Activated naive CD4-positive, alpha-beta T cell treated with anti-CD3 and anti-CD28 coated beads, Interleukin-2, amount 10 ng/mL, durations not matched to agents 7 days and 5 days (primary cell): ENCODE measurements at regions not wholly inside any gene's neighbourhood (a gene's known extent, or its start where the extent isn't known, plus 50 kb on each side); places are given as distances from the start of the nearest gene placed in this dataset.

Source experiments
- CTCF ChIA-PET: fragments of 350-600 bp; sonication (Branson Sonifier 250); formaldehyde crosslinking; loops from one replicate; lab custom pipeline; 2021; ENCODE audit warnings: antibody characterized with exemption; lab: Charles Lee
- DNase-seq: peaks from one replicate; pipeline ENCODE4 v3.0.0-alpha.2; 2020
- H3K27ac Mint-ChIP-seq: one replicate; pipeline ENCODE4 v1.8.0; 2021; ENCODE audit warnings: mild to moderate bottlenecking, moderate library complexity, mixed read lengths
- H3K27me3 Mint-ChIP-seq: one replicate; pipeline ENCODE4 v1.8.0; 2021; ENCODE audit warnings: mild to moderate bottlenecking, mixed read lengths
- H3K36me3 Mint-ChIP-seq: one replicate; pipeline ENCODE4 v1.8.0; 2021; ENCODE audit warnings: mixed read lengths
- H3K4me1 Mint-ChIP-seq: one replicate; pipeline ENCODE4 v1.8.0; 2021; ENCODE audit warnings: mixed read lengths
- H3K4me3 Mint-ChIP-seq: one replicate; pipeline ENCODE4 v1.8.0; 2021; ENCODE audit warnings: mild to moderate bottlenecking, moderate library complexity, mixed read lengths
- H3K9me3 Mint-ChIP-seq: one replicate; pipeline ENCODE4 v1.8.0; 2021; ENCODE audit warnings: mixed read lengths

DNA sequence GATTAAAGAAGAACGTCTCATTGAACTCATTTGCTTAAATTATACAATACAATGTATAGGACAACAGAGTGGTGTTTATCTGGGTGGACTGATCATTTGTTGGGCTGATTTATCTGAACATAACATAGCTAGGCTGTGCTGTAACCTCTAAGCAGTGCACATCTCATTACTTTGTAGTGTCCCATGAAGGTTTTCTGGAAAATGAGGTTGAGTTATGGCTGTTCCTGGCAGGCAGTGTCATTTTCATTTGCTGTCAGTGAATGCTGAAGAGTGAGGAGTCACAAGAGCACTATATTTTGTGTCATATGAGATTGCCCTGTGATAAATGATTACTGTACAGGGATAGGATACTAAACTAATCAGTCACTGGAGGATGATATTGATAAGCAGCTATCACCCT, 340.2 kb downstream of the HS3ST3B1 start:
- no peak overlapping the region for H3K4me3 Mint-ChIP-seq
- no peaks in the 10 kb centered on the region for H3K36me3 Mint-ChIP-seq
- no peaks in the 10 kb centered on the region for H3K27me3 Mint-ChIP-seq
- CTCF ChIA-PET = no interaction called here
- no peaks in the 10 kb centered on the region for H3K4me1 Mint-ChIP-seq
- H3K9me3 Mint-ChIP-seq = peaks cover under 1% of the 10 kb centered on the region
- no peak overlapping the region for H3K27ac Mint-ChIP-seq
- DNase-seq = no peak

DNA sequence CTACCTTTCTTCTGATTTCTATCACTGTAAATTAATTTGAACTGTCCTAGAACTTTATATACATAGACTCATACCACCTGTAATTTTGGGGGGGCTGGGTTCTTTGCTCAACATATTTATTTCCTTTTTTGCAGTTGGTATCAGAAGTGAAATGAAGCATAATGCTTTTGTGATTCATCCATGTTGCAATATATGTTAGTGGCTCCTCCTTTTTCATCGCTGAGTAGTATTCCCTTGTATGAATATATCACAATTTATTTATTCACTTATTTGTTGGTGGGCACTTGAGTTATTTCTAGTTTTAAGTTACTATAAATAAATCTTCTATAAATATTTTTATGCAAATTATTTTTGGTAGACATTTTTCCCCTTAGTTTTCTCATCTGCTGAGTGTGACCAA, 336.4 kb downstream of the HS3ST3B1 start:
- Mint-ChIP-seq H3K9me3 (no peaks in the 10 kb centered on the region), H3K4me1 (no peaks in the 10 kb centered on the region), H3K4me3 (no peak overlapping the region), H3K27me3 (no peaks in the 10 kb centered on the region), H3K27ac (no peak overlapping the region), H3K36me3 (no peaks in the 10 kb centered on the region)
- no peak for DNase-seq
- CTCF ChIA-PET = no interaction called here

DNA sequence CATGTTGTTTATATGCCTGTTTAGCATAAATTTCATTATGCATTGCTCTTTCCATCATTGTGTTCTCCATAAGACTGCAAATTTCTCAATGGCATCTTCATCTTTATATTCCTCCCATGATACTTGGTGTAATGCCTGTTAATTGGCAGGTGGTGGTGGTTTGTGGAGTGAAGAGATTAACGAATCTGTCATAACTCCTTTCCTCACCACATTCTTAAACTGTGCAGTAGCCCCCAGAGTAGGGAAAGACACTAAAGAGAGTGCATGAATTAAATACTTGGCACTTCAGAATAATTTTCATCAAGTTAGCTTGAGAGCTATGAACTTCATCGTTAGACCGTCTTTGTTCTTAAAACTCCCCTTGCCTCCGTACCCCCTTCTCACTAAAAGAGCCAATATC, 329.7 kb downstream of the HS3ST3B1 start:
- Mint-ChIP-seq H3K4me3 (no peak overlapping the region), H3K4me1 (no peaks in the 10 kb centered on the region), H3K36me3 (no peaks in the 10 kb centered on the region), H3K27me3 (no peaks in the 10 kb centered on the region), H3K27ac (no peak overlapping the region), H3K9me3 (peaks cover 6% of the 10 kb centered on the region)
- CTCF ChIA-PET = no interaction called here
- no peak for DNase-seq

DNA sequence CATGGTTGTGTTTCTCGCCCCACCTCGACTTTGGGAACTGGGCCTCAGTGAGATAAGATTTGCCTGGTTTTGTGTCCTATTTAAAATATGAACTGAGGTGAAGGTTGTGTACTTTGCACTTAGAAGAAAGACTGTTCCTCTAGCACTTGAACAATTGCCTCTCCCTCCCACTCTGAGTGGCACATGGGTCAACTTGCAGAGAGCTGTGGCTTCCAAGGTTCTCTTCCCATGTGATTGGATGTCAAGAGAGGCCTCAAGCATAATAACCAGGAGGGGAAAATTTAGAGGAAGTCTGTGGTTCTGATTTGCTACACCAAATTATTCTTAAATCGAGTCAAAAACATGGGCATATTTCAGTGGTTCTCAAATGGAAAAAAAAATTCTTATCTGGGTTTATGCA, 329.2 kb downstream of the HS3ST3B1 start:
- no peak overlapping the region for H3K4me3 Mint-ChIP-seq
- no peak overlapping the region for H3K27ac Mint-ChIP-seq
- no peaks in the 10 kb centered on the region for H3K27me3 Mint-ChIP-seq
- DNase-seq = no peak
- H3K36me3 Mint-ChIP-seq = no peaks in the 10 kb centered on the region
- peaks cover 6% of the 10 kb centered on the region for H3K9me3 Mint-ChIP-seq
- no peaks in the 10 kb centered on the region for H3K4me1 Mint-ChIP-seq
- CTCF ChIA-PET = no interaction called here

DNA sequence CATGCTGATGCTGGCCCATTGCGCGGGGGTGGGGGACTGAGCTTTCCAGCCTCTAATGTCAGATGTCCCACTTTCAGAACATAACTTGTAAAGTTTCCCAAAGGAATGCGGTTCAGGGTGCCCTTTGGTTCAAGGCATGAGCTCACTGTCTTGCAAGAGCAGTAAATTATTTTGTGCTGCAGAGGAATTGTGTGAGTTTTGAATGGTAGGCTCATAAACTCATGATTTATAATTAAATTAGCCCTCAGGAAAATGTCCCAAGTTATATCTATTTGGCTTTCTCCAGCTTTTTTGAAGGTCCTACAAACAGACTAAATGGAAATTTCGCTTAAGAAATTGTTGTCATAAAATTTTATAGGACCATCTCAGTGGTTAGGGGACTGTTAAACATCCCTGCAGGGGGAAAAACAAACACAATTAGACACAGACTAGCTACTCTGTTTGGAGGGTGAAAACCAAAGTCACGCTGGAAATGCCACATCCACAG, 321.8 kb downstream of the HS3ST3B1 start:
- Mint-ChIP-seq H3K27ac (no peak overlapping the region), H3K9me3 (peaks cover 2% of the 10 kb centered on the region), H3K27me3 (no peaks in the 10 kb centered on the region), H3K4me1 (no peaks in the 10 kb centered on the region), H3K4me3 (no peak overlapping the region), H3K36me3 (no peaks in the 10 kb centered on the region)
- CTCF ChIA-PET = interaction anchor here (0.6 kb wide), 1 partner anchor 263 kb away, joined by 3 read pairs; no protein-coding TSS in a partner anchor
- DNase-seq = no peak

GRCh38 chr17:14621826-14622614, 321.1 kb downstream of the HS3ST3B1 start:
- no peak overlapping the region for H3K4me3 Mint-ChIP-seq
- no peaks in the 10 kb centered on the region for H3K27me3 Mint-ChIP-seq
- H3K36me3 Mint-ChIP-seq = no peaks in the 10 kb centered on the region
- no peak for DNase-seq
- no peak overlapping the region for H3K27ac Mint-ChIP-seq
- H3K4me1 Mint-ChIP-seq = no peaks in the 10 kb centered on the region
- CTCF ChIA-PET = no interaction called here
- H3K9me3 Mint-ChIP-seq = no peaks in the 10 kb centered on the region

GRCh38 chr17:14619821-14620220, 318.9 kb downstream of the HS3ST3B1 start:
- Mint-ChIP-seq H3K36me3 (no peaks in the 10 kb centered on the region), H3K27ac (no peak overlapping the region), H3K9me3 (no peaks in the 10 kb centered on the region), H3K27me3 (no peaks in the 10 kb centered on the region), H3K4me1 (no peaks in the 10 kb centered on the region), H3K4me3 (no peak overlapping the region)
- no peak for DNase-seq
- CTCF ChIA-PET = no interaction called here

DNA sequence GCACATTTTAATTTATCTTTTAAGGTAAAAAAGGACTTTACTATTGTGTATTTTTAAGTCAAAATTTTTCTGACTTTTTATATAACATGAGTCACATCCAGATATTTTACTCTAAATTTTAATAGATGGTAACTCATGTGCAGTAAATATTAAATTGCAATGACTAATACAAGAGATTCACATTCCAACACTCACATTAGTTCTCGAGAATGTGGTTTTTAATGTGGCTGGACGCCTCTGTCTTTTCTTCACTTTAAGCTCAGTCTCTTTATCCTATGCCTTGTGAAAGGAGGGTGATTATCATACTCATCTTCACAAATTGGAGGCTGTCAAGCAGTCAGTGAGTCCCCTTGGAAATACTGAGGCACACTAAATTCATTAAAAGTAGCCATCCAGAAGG, 315.6 kb downstream of the HS3ST3B1 start:
- Mint-ChIP-seq H3K4me1 (no peaks in the 10 kb centered on the region), H3K4me3 (no peak overlapping the region), H3K27ac (no peak overlapping the region), H3K9me3 (peaks cover 4% of the 10 kb centered on the region), H3K36me3 (no peaks in the 10 kb centered on the region), H3K27me3 (no peaks in the 10 kb centered on the region)
- DNase-seq = no peak
- CTCF ChIA-PET = no interaction called here

- no peaks in the 10 kb centered on the region for H3K27me3 Mint-ChIP-seq
- H3K4me3 Mint-ChIP-seq = no peak overlapping the region
- H3K36me3 Mint-ChIP-seq = no peaks in the 10 kb centered on the region
- H3K4me1 Mint-ChIP-seq = peaks cover 5% of the 10 kb centered on the region
- no peak for DNase-seq
- H3K9me3 Mint-ChIP-seq = peaks cover 3% of the 10 kb centered on the region
- no peak overlapping the region for H3K27ac Mint-ChIP-seq
- CTCF ChIA-PET = no interaction called here
These were observed 304.4 kb downstream of the HS3ST3B1 start for GRCh38 chr17:14605267-14605599.

DNA sequence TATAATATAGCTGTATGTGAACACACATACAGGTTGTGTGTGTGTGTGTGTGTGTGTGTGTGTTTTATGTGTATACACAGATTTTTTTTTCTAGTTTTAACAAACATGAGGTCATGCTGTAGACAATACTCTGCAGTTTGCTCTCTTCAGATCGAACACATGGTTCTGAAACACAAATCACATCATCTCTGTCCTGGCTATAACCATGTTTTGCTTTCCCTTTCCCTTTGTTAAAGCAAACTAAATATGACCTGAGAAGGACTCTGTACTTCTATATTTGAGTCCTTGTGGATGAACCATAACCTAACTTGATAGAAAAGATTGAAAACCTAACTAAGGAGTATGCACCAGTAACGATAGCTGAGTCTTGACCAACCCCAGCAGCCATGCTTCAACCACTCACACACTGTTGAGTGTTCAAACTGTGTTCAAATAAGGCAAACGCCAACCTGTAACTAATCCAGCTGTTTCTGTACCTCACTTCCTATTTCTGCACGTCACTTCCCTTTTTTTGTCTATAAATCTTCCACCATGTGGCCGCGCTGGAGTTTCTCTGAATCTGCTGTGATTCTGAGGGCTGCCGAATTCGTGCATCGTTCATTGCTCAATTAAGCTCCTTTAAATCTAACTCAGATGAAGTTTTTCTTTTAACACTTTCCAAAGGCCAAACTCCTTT, 303.8 kb downstream of the HS3ST3B1 start:
- no peaks in the 10 kb centered on the region for H3K36me3 Mint-ChIP-seq
- no peaks in the 10 kb centered on the region for H3K9me3 Mint-ChIP-seq
- peaks cover 5% of the 10 kb centered on the region for H3K4me1 Mint-ChIP-seq
- H3K27ac Mint-ChIP-seq = no peak overlapping the region
- no peaks in the 10 kb centered on the region for H3K27me3 Mint-ChIP-seq
- CTCF ChIA-PET = no interaction called here
- H3K4me3 Mint-ChIP-seq = no peak overlapping the region
- DNase-seq = no peak

DNA sequence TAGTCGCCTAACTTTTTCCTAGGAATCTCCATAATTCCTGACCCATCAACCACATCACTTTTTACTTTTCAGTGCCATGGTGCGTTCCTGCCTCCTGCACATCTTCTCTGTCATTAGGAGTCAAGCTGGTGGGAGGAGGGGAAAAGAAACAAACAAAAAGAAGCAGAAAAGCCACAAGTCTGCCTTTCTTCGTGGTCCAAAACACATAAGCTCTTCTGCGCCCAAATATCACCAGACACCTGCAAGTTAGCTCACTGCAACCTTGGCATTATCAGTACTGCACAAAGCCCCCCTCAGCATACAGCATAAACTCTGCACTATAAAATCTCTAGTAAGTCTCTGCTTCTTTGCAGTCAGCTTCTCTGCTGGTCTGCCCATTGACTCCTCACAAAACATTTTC, 295.3 kb downstream of the HS3ST3B1 start:
- Mint-ChIP-seq H3K4me1 (no peaks in the 10 kb centered on the region), H3K36me3 (no peaks in the 10 kb centered on the region), H3K27me3 (peaks cover 15% of the 10 kb centered on the region), H3K9me3 (no peaks in the 10 kb centered on the region), H3K27ac (no peak overlapping the region), H3K4me3 (no peak overlapping the region)
- CTCF ChIA-PET = no interaction called here
- no peak for DNase-seq

GRCh38 chr17:14595656-14596055, 294.8 kb downstream of the HS3ST3B1 start:
- H3K9me3 Mint-ChIP-seq = no peaks in the 10 kb centered on the region
- no peaks in the 10 kb centered on the region for H3K4me1 Mint-ChIP-seq
- no peak for DNase-seq
- CTCF ChIA-PET = no interaction called here
- peaks cover 15% of the 10 kb centered on the region for H3K27me3 Mint-ChIP-seq
- H3K4me3 Mint-ChIP-seq = no peak overlapping the region
- no peaks in the 10 kb centered on the region for H3K36me3 Mint-ChIP-seq
- H3K27ac Mint-ChIP-seq = no peak overlapping the region

DNA sequence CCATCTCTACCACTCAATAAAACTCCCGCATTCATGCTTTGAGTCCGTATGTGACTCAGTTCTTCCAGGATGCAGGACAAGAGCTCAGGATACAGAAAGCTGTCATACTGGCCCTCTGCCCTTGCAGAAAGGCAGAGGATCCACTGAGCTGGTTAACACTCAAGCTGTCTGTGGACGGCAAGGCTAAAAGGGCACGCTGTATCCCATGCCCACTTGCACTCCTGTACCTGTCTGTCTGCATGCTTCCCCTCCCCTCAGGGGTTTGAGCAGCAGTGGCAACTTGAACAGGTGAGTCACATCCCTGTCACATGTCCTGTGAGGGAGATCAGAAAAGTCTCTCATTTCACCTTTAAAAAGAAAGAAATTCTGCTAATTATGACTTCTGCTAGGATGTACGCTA, 293.8 kb downstream of the HS3ST3B1 start:
- DNase-seq = no peak
- Mint-ChIP-seq H3K36me3 (no peaks in the 10 kb centered on the region), H3K4me1 (no peaks in the 10 kb centered on the region), H3K4me3 (no peak overlapping the region), H3K27ac (no peak overlapping the region), H3K27me3 (peaks cover 15% of the 10 kb centered on the region), H3K9me3 (no peaks in the 10 kb centered on the region)
- CTCF ChIA-PET = no interaction called here

GRCh38 chr17:14593956-14594355, 293.1 kb downstream of the HS3ST3B1 start:
- Mint-ChIP-seq H3K27ac (no peak overlapping the region), H3K36me3 (no peaks in the 10 kb centered on the region), H3K9me3 (no peaks in the 10 kb centered on the region), H3K27me3 (peaks cover 15% of the 10 kb centered on the region), H3K4me3 (no peak overlapping the region), H3K4me1 (no peaks in the 10 kb centered on the region)
- CTCF ChIA-PET = no interaction called here
- no peak for DNase-seq
